ENCODE measurements at regions not wholly inside any gene's neighbourhood (a gene's known extent, or its start where the extent isn't known, plus 50 kb on each side); places are given as distances from the start of the nearest gene placed in this dataset.

GRCh38 chr16:6364846-6365245 lies 967.8 kb upstream of the RBFOX1 start:
- no peak overlapping the region for H2BK20ac ChIP-seq (ENCODE audit: low read depth, low read length)
- H3K36me3 ChIP-seq (ENCODE audit: control insufficient read depth, insufficient read depth, low read length) = no peaks in the 10 kb centered on the region
- no peak overlapping the region for H4K5ac ChIP-seq (ENCODE audit: low read depth, low read length)
- no peak overlapping the region for H2AK9ac ChIP-seq (replicated peaks; ENCODE audit: low read depth, low read length, poor library complexity)
- no peak overlapping the region for H3K4me3 ChIP-seq (ENCODE audit: insufficient read depth, low read depth, low read length)
- POLR2A ChIA-PET (ENCODE audit: unreplicated experiment) = no interaction called here
- dilution Hi-C loops (cut with HindIII; ENCODE audit: low sequenced_read_pairs, unreplicated experiment) = no loop called here
- in situ Hi-C loops (cut with MboI; ENCODE audit: low sequenced_read_pairs) = no loop called here
- H3K9me3 ChIP-seq (ENCODE audit: control insufficient read depth, insufficient read depth, low read length) = peaks cover 2% of the 10 kb centered on the region; the same call in 1 of the 2 replicates
- DNase-seq (no peak), ATAC-seq (ENCODE audit: low read depth) (no peak)
- H3K9me1 ChIP-seq (ENCODE audit: insufficient read depth, low read length) = no peaks in the 10 kb centered on the region
- no peak overlapping the region for H2AK5ac ChIP-seq (ENCODE audit: low read depth, low read length)
- no CpG with 5 or more reads among the region's 3 CpGs for WGBS, 2 experiments (ENCODE audit: extremely low coverage in 2 of 2, insufficient read length in 1 of 2)
- H3K79me1 ChIP-seq (ENCODE audit: low read depth in 1 of 2, low read length in 2 of 2) = no peaks in the 10 kb centered on the region
- H2BK15ac ChIP-seq (ENCODE audit: low read depth, low read length) = no peak overlapping the region
- intact Hi-C loops (cut with micrococcal nuclease) = no loop called here
- no peak overlapping the region for H3K14ac ChIP-seq (replicated peaks; ENCODE audit: low read depth, low read length)
- H4K20me1 ChIP-seq (ENCODE audit: insufficient read depth, low read length) = no peaks in the 10 kb centered on the region
- H4K8ac ChIP-seq (ENCODE audit: low read depth in 2 of 2, low read length in 2 of 2) = no peak overlapping the region
- H3K27ac ChIP-seq (ENCODE audit: insufficient read depth, low read length) = no peak overlapping the region
- no peak overlapping the region for H3K4me2 ChIP-seq (ENCODE audit: low read depth, low read length)
- no peak overlapping the region for H3K9ac ChIP-seq (ENCODE audit: low read depth, low read length)
- no peak overlapping the region for H3K18ac ChIP-seq (ENCODE audit: low read depth, low read length)
- H2AFZ ChIP-seq (replicated peaks; ENCODE audit: low read length, poor library complexity) = no peak overlapping the region
- H2BK120ac ChIP-seq (ENCODE audit: low read depth, low read length) = no peak overlapping the region
- no peak overlapping the region for H3K56ac ChIP-seq (ENCODE audit: extremely low read depth, insufficient read depth, low read length)
- H2BK5ac ChIP-seq (ENCODE audit: low read depth, low read length, poor library complexity, severe bottlenecking) = peak overlapping the region; percentile 50
- CTCF ChIA-PET = no interaction called here
- no peak overlapping the region for H3K23ac ChIP-seq (ENCODE audit: low read depth, low read length)
- TF ChIP-seq BHLHE40 (IDR thresholded peaks at IDR 0.05; ENCODE audit: low read depth, low read length) (no peak), SMC3 (IDR thresholded peaks at IDR 0.05; ENCODE audit: low read depth, low read length) (no peak), FOS (IDR thresholded peaks at IDR 0.05; ENCODE audit: low read depth, low read length) (no peak), MXI1 (IDR thresholded peaks at IDR 0.05; ENCODE audit: borderline replicate concordance, low read depth, low read length) (no peak), RCOR1 (IDR thresholded peaks at IDR 0.05; ENCODE audit: insufficient replicate concordance, low read length) (no peak), CEBPB (IDR thresholded peaks at IDR 0.05; ENCODE audit: low read depth, low read length) (no peak), CHD1 (IDR thresholded peaks at IDR 0.05; ENCODE audit: low read depth, low read length) (no peak), RAD21 (IDR thresholded peaks at IDR 0.05; ENCODE audit: low read length) (no peak)
- TF ChIP-seq, protein P1, sequence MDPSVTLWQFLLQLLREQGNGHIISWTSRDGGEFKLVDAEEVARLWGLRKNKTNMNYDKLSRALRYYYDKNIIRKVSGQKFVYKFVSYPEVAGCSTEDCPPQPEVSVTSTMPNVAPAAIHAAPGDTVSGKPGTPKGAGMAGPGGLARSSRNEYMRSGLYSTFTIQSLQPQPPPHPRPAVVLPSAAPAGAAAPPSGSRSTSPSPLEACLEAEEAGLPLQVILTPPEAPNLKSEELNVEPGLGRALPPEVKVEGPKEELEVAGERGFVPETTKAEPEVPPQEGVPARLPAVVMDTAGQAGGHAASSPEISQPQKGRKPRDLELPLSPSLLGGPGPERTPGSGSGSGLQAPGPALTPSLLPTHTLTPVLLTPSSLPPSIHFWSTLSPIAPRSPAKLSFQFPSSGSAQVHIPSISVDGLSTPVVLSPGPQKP (IDR thresholded peaks at IDR 0.05; ENCODE audit: borderline replicate concordance, low read depth, low read length) = no peak
- H3K4ac ChIP-seq (ENCODE audit: low read depth, low read length) = no peak overlapping the region
- BruUV-seq (replicated peaks) = no TSS peak
- H3K4me1 ChIP-seq (ENCODE audit: control insufficient read depth, insufficient read depth, low read length) = no peaks in the 10 kb centered on the region
- H4K91ac ChIP-seq (ENCODE audit: insufficient read depth, low read depth, low read length) = no peak overlapping the region
- H3K27me3 ChIP-seq (ENCODE audit: control insufficient read depth, insufficient read depth, low read length) = no peaks in the 10 kb centered on the region
